WI38 (cell line): ENCODE measurements at regions not wholly inside any gene's neighbourhood (a gene's known extent, or its start where the extent isn't known, plus 50 kb on each side); places are given as distances from the start of the nearest gene placed in this dataset.
"Not testable (repeated sequence)": the region's sequence is repeated elsewhere in the genome, so short reads cannot be mapped to it uniquely, and the experiment has no call there.

Experiments
- H3K4me3 ChIP-seq: 2 replicates; pipeline ENCODE4 v1.5.1; 2011; ENCODE audit warnings: low read depth, mild to moderate bottlenecking, control low read depth, low read length
- CTCF ChIP-seq: IDR thresholded peaks from 2 replicates; pipeline ENCODE4 v1.5.1; 2012; ENCODE audit warnings: low read depth, mild to moderate bottlenecking, control low read depth, low read length

DNA sequence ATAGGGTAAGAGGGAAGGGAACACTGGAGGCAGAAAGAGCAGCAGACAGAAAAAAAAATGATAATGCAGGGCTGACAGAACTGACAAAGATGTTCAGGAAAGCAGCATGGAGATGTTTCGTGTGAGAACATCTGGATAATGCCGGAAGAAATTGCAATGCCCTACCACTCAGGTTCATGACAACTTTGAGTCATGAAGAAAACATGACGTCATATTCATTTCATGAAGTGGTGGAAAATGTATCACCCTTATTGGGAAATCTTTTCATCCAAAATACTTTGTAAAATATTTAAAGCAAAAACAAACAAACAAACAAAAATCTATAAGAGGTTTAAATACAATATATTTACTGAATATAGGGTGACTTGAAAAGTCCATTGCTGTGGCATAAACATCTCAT, 305.4 kb upstream of the IGF1R start:
- TF ChIP-seq CTCF, result no peak

GRCh38 chr15:98344591-98344990, 303.7 kb upstream of the IGF1R start:
- H3K4me3 ChIP-seq, result no peak overlapping the region
- TF ChIP-seq CTCF, result no peak

More for the DNA sequence above, 305.4 kb upstream of the IGF1R start:
- H3K4me3 ChIP-seq, result no peak overlapping the region

- no peak overlapping the region for H3K4me3 ChIP-seq
- TF ChIP-seq CTCF, result no peak
Measured at GRCh38 chr15:98347001-98347400, 301.3 kb upstream of the IGF1R start.

DNA sequence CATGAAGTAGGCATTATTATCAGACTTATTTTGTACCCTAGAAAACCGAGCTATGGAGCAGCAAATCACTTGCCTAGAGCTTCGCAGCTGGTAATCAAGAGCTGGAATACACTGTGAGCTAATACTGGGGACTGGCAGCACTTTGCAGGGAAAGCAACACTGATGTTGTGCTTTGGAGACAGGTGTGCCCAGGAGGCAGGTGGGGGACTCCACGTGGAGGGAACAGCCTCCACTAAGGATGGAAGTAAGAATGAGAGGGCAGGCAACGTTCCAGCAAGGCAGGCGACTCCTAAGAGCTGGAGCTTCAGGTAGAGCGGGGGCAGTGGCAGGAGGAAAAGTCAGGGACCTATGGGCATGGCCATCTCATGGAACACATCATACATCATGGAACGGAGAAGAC, 300.5 kb upstream of the IGF1R start:
- no peak overlapping the region for H3K4me3 ChIP-seq
- no peak for TF ChIP-seq CTCF

DNA sequence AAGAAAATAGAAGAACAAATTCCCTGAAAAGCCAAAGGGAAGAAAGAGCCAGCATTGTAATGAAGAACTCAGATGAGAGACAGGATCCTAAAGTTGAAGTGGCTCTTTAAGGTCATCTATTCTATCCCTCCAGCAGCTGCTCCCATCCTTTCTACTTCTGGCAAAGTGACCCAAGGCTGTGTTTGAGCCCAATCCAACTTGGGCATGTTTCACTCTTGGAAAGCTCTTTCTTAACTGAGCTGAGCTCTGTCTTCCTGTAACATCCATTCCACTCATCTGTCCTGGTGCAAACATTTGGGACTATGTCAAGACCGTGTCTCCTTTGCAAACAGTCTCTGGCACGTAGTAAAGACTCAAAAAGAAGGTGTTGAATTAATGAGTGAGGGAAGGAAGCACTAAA, 298.1 kb upstream of the IGF1R start:
- TF ChIP-seq CTCF, result no peak
- no peak overlapping the region for H3K4me3 ChIP-seq

DNA sequence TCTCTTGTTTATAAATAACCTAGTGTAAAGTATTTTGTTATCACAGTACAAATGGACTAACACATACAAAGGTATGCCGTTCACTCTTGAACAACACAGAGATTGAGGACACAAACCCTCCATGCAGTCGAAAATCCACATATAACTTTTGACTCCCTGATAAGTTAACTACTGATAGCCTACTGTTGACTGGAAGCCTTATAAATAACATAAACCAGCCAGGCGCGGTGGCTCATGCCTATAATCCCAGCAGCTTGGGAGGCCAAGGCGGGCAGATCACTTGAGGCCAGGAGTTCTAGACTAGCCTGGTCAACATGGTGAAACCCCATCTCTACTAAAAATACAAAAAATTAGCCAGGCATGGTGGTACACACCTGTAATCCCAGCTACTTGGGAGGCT, 290.1 kb upstream of the IGF1R start:
- H3K4me3 ChIP-seq, result not testable (repeated sequence)

GRCh38 chr15:98358971-98359370, 289.4 kb upstream of the IGF1R start:
- TF ChIP-seq CTCF, result no peak
- H3K4me3 ChIP-seq, result no peak overlapping the region

GRCh38 chr15:98363416-98363815, 284.9 kb upstream of the IGF1R start:
- no peak overlapping the region for H3K4me3 ChIP-seq
- TF ChIP-seq CTCF, result no peak
